ENCODE measurements at regions not wholly inside any gene's neighbourhood (a gene's known extent, or its start where the extent isn't known, plus 50 kb on each side); places are given as distances from the start of the nearest gene placed in this dataset.

DNA sequence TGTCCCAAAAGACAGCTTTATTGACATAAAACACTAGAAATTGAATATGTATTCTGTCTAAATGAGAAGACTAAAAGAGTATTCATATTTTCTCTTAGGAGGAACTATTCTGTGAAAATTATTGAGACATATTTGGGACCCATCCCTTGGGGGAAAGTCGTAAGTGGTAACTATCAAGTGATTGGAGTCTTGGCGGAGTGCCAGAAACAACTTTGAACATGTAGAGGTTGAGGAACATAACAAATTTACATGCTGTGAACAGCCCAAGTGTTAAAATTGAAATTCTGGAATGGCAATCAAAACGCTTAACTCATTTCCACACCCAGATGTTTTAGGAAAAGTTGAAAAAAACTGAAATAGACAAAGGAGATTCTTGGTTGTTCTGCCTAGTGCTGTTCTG is 1034.6 kb downstream of the NSUN3 start:
- TF ChIP-seq CTCF (IDR thresholded peaks at IDR 0.05) (no peak), POLR2A (IDR thresholded peaks at IDR 0.05) (no peak)
